PC-3 (cell line): ENCODE measurements at regions not wholly inside any gene's neighbourhood (a gene's known extent, or its start where the extent isn't known, plus 50 kb on each side); places are given as distances from the start of the nearest gene placed in this dataset.

Experiments used
- ATAC-seq: fragments of 200-7000 bp; cut with Tn5 transposase; 2 replicates; pipeline ENCODE4 v1.9.1; 2020; ENCODE audit warnings: mild to moderate bottlenecking, moderate library complexity
- BruUV-seq: library from RNA; stranded (reverse); fragments of 400-500 nt; replicated peaks from 2 replicates; lab custom pipeline; 2021; lab: Mats Ljungman, UMichigan
- CTCF ChIA-PET: fragments of 300-600 bp; sonication (Branson Sonifier 250); formaldehyde crosslinking; loops from one replicate; lab custom pipeline; 2022; ENCODE audit warnings: antibody characterized with exemption; lab: Charles Lee
- POLR2A ChIA-PET: fragments of 300-600 bp; sonication (Branson Sonifier 250); formaldehyde crosslinking; loops from one replicate; lab custom pipeline; 2022; ENCODE audit warnings: antibody characterized with exemption; ENCODE audit not compliant: unreplicated experiment; lab: Charles Lee
- DNase-seq: peaks from one replicate; pipeline ENCODE4 v3.0.0-alpha.2; 2015
- H2AFZ ChIP-seq: fragments of 300-600 bp; sonication (generic); 2 replicates; pipeline ENCODE4 v1.6.0; 2016; ENCODE audit warnings: antibody characterized with exemption, low read length
- H3F3A ChIP-seq: fragments of 300-600 bp; sonication (generic); one replicate; pipeline ENCODE4 v1.6.0; 2017; ENCODE audit warnings: antibody characterized with exemption, low read length, control low read depth, mild to moderate bottlenecking; ENCODE audit not compliant: unreplicated experiment
- H3K27ac ChIP-seq: fragments of 300-600 bp; sonication (generic); 2 replicates; pipeline ENCODE4 v1.5.1; 2016; ENCODE audit warnings: mild to moderate bottlenecking, low read length
- H3K27me3 ChIP-seq: fragments of 300-600 bp; sonication (generic); 2 replicates; pipeline ENCODE4 v1.6.1; 2016; ENCODE audit warnings: low read length, mixed read lengths
- H3K36me3 ChIP-seq: fragments of 300-600 bp; sonication (generic); 2 replicates; pipeline ENCODE4 v1.6.1; 2016; ENCODE audit warnings: low read depth, mixed run types, low read length, mixed read lengths
- H3K4me1 ChIP-seq: fragments of 300-600 bp; sonication (generic); 2 replicates; pipeline ENCODE4 v1.5.1; 2016; ENCODE audit warnings: low read length; ENCODE audit not compliant: insufficient read depth
- H3K4me2 ChIP-seq: fragments of 300-600 bp; sonication (generic); 2 replicates; pipeline ENCODE4 v1.6.0; 2016; ENCODE audit warnings: low read length
- H3K4me3 ChIP-seq: fragments of 300-600 bp; sonication (generic); 2 replicates; pipeline ENCODE4 v1.5.1; 2016; ENCODE audit warnings: mild to moderate bottlenecking, low read length, mixed read lengths
- H3K79me2 ChIP-seq: fragments of 300-600 bp; sonication (generic); 2 replicates; pipeline ENCODE4 v1.6.1; 2017; ENCODE audit warnings: low read length, mixed read lengths
- H3K9ac ChIP-seq: fragments of 300-600 bp; sonication (generic); 2 replicates; pipeline ENCODE4 v1.6.0; 2016; ENCODE audit warnings: mild to moderate bottlenecking, low read length
- H3K9me2 ChIP-seq: fragments of 300-600 bp; sonication (generic); replicated peaks from 2 replicates; pipeline ENCODE4 v1.6.1; 2016; ENCODE audit warnings: mixed run types, low read length, mixed read lengths
- H3K9me3 ChIP-seq: fragments of 300-600 bp; sonication (generic); 2 replicates; pipeline ENCODE4 v1.6.1; 2016; ENCODE audit warnings: low read length, mixed read lengths
- H4K20me1 ChIP-seq: fragments of 300-600 bp; sonication (generic); 2 replicates; pipeline ENCODE4 v1.6.1; 2016; ENCODE audit warnings: low read length, mixed read lengths
- CTCF ChIP-seq: fragments of 300-600 bp; sonication (generic); conservative IDR thresholded peaks from 2 replicates; pipeline ENCODE4 v1.5.1; 2017; ENCODE audit warnings: antibody characterized with exemption, low read depth, mild to moderate bottlenecking, low read length
- EZH2 ChIP-seq: fragments of 300-600 bp; sonication (generic); IDR thresholded peaks from one replicate; pipeline ENCODE4 v1.6.1; 2017; ENCODE audit warnings: antibody characterized with exemption, mild to moderate bottlenecking, low read length; ENCODE audit not compliant: unreplicated experiment
- EZH2phosphoT487 ChIP-seq: fragments of 300-600 bp; sonication (generic); IDR thresholded peaks from 2 replicates; pipeline ENCODE4 v1.6.1; 2018; ENCODE audit warnings: mild to moderate bottlenecking, antibody characterized with exemption, low read length, borderline replicate concordance
- intact Hi-C: fragments of 100-400 bp; cut with micrococcal nuclease; formaldehyde crosslinking; loops from 2 replicates; pipeline ENCODE4 v1.9.0; 2023

GRCh38 chr1:80918380-80918779 lies 882.4 kb upstream of the ADGRL2 start:
- no peaks in the 10 kb centered on the region for H3K9me2 ChIP-seq
- no peak overlapping the region for H2AFZ ChIP-seq
- CTCF ChIA-PET, result no interaction called here
- no peak overlapping the region for H3K9ac ChIP-seq
- ATAC-seq (no peak), DNase-seq (no peak)
- H3K27ac ChIP-seq, result no peak overlapping the region
- H3K4me1 ChIP-seq, result no peaks in the 10 kb centered on the region
- POLR2A ChIA-PET, result no interaction called here
- no peaks in the 10 kb centered on the region for H3K27me3 ChIP-seq
- no peak overlapping the region for H3K4me3 ChIP-seq
- H3K9me3 ChIP-seq, result no peaks in the 10 kb centered on the region
- H3K36me3 ChIP-seq, result no peaks in the 10 kb centered on the region
- no peak overlapping the region for H3K4me2 ChIP-seq
- H3F3A ChIP-seq, result no peaks in the 10 kb centered on the region
- no peak for TF ChIP-seq EZH2
- no peak for TF ChIP-seq CTCF
- TF ChIP-seq EZH2phosphoT487, result no peak
- no TSS peak for BruUV-seq
- intact Hi-C loops, result no loop called here
- no peaks in the 10 kb centered on the region for H4K20me1 ChIP-seq
- H3K79me2 ChIP-seq, result no peaks in the 10 kb centered on the region

GRCh38 chr1:80917826-80918225 lies 882.9 kb upstream of the ADGRL2 start:
- Histone ChIP-seq H3K4me1 (no peaks in the 10 kb centered on the region), H3K9me2 (no peaks in the 10 kb centered on the region), H2AFZ (no peak overlapping the region), H3K79me2 (no peaks in the 10 kb centered on the region), H3K9me3 (no peaks in the 10 kb centered on the region), H3K9ac (no peak overlapping the region), H3K27me3 (no peaks in the 10 kb centered on the region), H3F3A (no peaks in the 10 kb centered on the region), H3K27ac (no peak overlapping the region), H3K4me3 (no peak overlapping the region), H3K36me3 (no peaks in the 10 kb centered on the region), H4K20me1 (no peaks in the 10 kb centered on the region), H3K4me2 (no peak overlapping the region)
- no TSS peak for BruUV-seq
- intact Hi-C loops, result no loop called here
- POLR2A ChIA-PET, result no interaction called here
- DNase-seq, result no peak
- CTCF ChIA-PET, result no interaction called here
- no peak for ATAC-seq
- TF ChIP-seq CTCF, result no peak
- TF ChIP-seq EZH2, result no peak
- no peak for TF ChIP-seq EZH2phosphoT487

GRCh38 chr1:80917225-80917624 lies 883.5 kb upstream of the ADGRL2 start:
- no peaks in the 10 kb centered on the region for H4K20me1 ChIP-seq
- CTCF ChIA-PET, result no interaction called here

More at GRCh38 chr1:80917225-80917624, 883.5 kb upstream of the ADGRL2 start:
- Histone ChIP-seq H3K4me2 (no peak overlapping the region), H3K9ac (no peak overlapping the region), H3K27me3 (no peaks in the 10 kb centered on the region), H3K36me3 (no peaks in the 10 kb centered on the region), H3K27ac (no peak overlapping the region), H2AFZ (no peak overlapping the region), H3K9me3 (no peaks in the 10 kb centered on the region), H3K79me2 (no peaks in the 10 kb centered on the region), H3F3A (no peaks in the 10 kb centered on the region), H3K9me2 (no peaks in the 10 kb centered on the region), H3K4me3 (no peak overlapping the region), H3K4me1 (no peaks in the 10 kb centered on the region)
- TF ChIP-seq CTCF (no peak), EZH2phosphoT487 (no peak), EZH2 (no peak)
- DNase-seq (no peak), ATAC-seq (no peak)
- intact Hi-C loops, result no loop called here
- POLR2A ChIA-PET, result no interaction called here
- no TSS peak for BruUV-seq
